ENCODE measurements at regions not wholly inside any gene's neighbourhood (a gene's known extent, or its start where the extent isn't known, plus 50 kb on each side); places are given as distances from the start of the nearest gene placed in this dataset.
A peak's percentile ranks its signal among the peaks of the same experiment; 100 is the strongest.

DNA sequence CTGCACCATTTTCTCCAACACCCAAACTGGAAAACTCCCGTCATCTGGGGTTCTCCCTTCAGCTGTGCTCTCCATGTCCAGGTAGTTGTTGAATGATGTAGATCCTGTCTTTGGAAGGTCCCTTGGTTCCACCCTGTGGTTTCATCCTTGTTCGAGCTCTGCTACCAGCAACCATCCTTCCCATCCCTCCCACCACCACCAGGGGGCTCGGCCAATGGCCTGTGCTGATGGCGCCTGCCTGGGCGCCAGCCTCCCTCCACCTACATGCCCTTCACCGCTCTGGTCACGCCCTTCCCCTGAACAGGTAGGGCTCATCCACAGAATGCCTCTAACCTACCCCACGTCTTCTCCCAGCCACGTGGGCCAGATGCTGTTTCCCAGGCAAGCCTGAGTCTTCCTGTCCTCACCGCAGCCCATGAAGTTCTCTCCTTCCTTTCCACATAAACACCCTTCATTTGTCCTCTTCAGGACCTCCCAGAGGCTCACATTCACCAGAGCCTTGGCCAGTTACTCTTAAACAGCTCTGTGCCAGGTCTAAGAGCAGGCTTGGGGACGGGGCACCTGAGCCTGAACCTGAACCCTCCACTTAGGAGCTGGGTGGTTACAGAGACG lies 75.1 kb upstream of the DUSP22 start:
- Mint-ChIP-seq H3K27me3 (ENCODE audit: low read depth) (no peaks in the 10 kb centered on the region; the same call in none of the 2 replicates), H3K9me3 (peaks cover 23% of the 10 kb centered on the region), H3K4me3 (no peak overlapping the region), H3K4me1 (peaks cover 12% of the 10 kb centered on the region), H3K36me3 (peaks cover 14% of the 10 kb centered on the region), H3K27ac (no peak overlapping the region; the same call in 1 of the 2 replicates)
- ChIA-PET CTCF (interaction anchor here (0.6 to 3.7 kb wide), 38 partner anchors 9 to 376 kb away, joined by 3 to 23 read pairs (median 4); partner anchors contain the start of genes DUSP22 and IRF4), POLR2A (interaction anchor here (1.1 kb wide), 1 partner anchor 11 kb away, joined by 3 read pairs; no protein-coding TSS in a partner anchor)
- DNase-seq (ENCODE audit: low spot score) = peak; percentile 79
- ATAC-seq = peak; percentile 93
- TF ChIP-seq, protein P1, sequence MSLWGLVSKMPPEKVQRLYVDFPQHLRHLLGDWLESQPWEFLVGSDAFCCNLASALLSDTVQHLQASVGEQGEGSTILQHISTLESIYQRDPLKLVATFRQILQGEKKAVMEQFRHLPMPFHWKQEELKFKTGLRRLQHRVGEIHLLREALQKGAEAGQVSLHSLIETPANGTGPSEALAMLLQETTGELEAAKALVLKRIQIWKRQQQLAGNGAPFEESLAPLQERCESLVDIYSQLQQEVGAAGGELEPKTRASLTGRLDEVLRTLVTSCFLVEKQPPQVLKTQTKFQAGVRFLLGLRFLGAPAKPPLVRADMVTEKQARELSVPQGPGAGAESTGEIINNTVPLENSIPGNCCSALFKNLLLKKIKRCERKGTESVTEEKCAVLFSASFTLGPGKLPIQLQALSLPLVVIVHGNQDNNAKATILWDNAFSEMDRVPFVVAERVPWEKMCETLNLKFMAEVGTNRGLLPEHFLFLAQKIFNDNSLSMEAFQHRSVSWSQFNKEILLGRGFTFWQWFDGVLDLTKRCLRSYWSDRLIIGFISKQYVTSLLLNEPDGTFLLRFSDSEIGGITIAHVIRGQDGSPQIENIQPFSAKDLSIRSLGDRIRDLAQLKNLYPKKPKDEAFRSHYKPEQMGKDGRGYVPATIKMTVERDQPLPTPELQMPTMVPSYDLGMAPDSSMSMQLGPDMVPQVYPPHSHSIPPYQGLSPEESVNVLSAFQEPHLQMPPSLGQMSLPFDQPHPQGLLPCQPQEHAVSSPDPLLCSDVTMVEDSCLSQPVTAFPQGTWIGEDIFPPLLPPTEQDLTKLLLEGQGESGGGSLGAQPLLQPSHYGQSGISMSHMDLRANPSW (CRISPR knock-in tag; conservative IDR thresholded peaks at IDR 0.05; ENCODE audit: low read depth) = no peak
- TF ChIP-seq, protein P2, sequence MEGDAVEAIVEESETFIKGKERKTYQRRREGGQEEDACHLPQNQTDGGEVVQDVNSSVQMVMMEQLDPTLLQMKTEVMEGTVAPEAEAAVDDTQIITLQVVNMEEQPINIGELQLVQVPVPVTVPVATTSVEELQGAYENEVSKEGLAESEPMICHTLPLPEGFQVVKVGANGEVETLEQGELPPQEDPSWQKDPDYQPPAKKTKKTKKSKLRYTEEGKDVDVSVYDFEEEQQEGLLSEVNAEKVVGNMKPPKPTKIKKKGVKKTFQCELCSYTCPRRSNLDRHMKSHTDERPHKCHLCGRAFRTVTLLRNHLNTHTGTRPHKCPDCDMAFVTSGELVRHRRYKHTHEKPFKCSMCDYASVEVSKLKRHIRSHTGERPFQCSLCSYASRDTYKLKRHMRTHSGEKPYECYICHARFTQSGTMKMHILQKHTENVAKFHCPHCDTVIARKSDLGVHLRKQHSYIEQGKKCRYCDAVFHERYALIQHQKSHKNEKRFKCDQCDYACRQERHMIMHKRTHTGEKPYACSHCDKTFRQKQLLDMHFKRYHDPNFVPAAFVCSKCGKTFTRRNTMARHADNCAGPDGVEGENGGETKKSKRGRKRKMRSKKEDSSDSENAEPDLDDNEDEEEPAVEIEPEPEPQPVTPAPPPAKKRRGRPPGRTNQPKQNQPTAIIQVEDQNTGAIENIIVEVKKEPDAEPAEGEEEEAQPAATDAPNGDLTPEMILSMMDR (IDR thresholded peaks at IDR 0.05) = peak; percentile 74
- TF ChIP-seq GABPB1 (CRISPR knock-in tag; IDR thresholded peaks at IDR 0.05) = no peak
- no peak for TF ChIP-seq CREM (CRISPR knock-in tag; IDR thresholded peaks at IDR 0.05)
- TF ChIP-seq ZNF416 (CRISPR knock-in tag; IDR thresholded peaks at IDR 0.05) = no peak
- no peak for TF ChIP-seq FOXJ3 (CRISPR knock-in tag; IDR thresholded peaks at IDR 0.05; ENCODE audit: borderline replicate concordance)
- TF ChIP-seq, protein P3, sequence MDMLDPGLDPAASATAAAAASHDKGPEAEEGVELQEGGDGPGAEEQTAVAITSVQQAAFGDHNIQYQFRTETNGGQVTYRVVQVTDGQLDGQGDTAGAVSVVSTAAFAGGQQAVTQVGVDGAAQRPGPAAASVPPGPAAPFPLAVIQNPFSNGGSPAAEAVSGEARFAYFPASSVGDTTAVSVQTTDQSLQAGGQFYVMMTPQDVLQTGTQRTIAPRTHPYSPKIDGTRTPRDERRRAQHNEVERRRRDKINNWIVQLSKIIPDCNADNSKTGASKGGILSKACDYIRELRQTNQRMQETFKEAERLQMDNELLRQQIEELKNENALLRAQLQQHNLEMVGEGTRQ (CRISPR knock-in tag; IDR thresholded peaks at IDR 0.05) = no peak
- TF ChIP-seq TEAD1 (CRISPR knock-in tag; IDR thresholded peaks at IDR 0.05) = no peak
- TF ChIP-seq ZNF263 (CRISPR knock-in tag; IDR thresholded peaks at IDR 0.05; ENCODE audit: low read depth) = no peak
- TF ChIP-seq TCF7 (CRISPR knock-in tag; IDR thresholded peaks at IDR 0.05; ENCODE audit: low read depth) = no peak
- TF ChIP-seq ZNF423 (CRISPR knock-in tag; IDR thresholded peaks at IDR 0.05) = no peak
- TF ChIP-seq ATF6 (CRISPR knock-in tag; IDR thresholded peaks at IDR 0.05) = no peak
- TF ChIP-seq RORB (CRISPR knock-in tag; IDR thresholded peaks at IDR 0.05) = no peak
- TF ChIP-seq, protein P4, sequence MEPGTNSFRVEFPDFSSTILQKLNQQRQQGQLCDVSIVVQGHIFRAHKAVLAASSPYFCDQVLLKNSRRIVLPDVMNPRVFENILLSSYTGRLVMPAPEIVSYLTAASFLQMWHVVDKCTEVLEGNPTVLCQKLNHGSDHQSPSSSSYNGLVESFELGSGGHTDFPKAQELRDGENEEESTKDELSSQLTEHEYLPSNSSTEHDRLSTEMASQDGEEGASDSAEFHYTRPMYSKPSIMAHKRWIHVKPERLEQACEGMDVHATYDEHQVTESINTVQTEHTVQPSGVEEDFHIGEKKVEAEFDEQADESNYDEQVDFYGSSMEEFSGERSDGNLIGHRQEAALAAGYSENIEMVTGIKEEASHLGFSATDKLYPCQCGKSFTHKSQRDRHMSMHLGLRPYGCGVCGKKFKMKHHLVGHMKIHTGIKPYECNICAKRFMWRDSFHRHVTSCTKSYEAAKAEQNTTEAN (CRISPR knock-in tag; IDR thresholded peaks at IDR 0.05) = no peak
- TF ChIP-seq FOXP1 (CRISPR knock-in tag; IDR thresholded peaks at IDR 0.05; ENCODE audit: borderline replicate concordance) = 0 out of 2 replicates have a peak, but pooled peaks have one; percentile 36
- no peak for TF ChIP-seq OVOL2 (CRISPR knock-in tag; IDR thresholded peaks at IDR 0.05; ENCODE audit: borderline replicate concordance)
- TF ChIP-seq, protein P5, sequence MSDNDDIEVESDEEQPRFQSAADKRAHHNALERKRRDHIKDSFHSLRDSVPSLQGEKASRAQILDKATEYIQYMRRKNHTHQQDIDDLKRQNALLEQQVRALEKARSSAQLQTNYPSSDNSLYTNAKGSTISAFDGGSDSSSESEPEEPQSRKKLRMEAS (CRISPR knock-in tag; IDR thresholded peaks at IDR 0.05) = no peak
- TF ChIP-seq, protein P6, sequence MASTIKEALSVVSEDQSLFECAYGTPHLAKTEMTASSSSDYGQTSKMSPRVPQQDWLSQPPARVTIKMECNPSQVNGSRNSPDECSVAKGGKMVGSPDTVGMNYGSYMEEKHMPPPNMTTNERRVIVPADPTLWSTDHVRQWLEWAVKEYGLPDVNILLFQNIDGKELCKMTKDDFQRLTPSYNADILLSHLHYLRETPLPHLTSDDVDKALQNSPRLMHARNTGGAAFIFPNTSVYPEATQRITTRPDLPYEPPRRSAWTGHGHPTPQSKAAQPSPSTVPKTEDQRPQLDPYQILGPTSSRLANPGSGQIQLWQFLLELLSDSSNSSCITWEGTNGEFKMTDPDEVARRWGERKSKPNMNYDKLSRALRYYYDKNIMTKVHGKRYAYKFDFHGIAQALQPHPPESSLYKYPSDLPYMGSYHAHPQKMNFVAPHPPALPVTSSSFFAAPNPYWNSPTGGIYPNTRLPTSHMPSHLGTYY (CRISPR knock-in tag; IDR thresholded peaks at IDR 0.05) = 0 out of 2 replicates have a peak, but pooled peaks have one; percentile 20
- no peak for TF ChIP-seq NR2C2 (CRISPR knock-in tag; IDR thresholded peaks at IDR 0.05)
- no peak for TF ChIP-seq MYBL2 (CRISPR knock-in tag; IDR thresholded peaks at IDR 0.05)
- TF ChIP-seq NR1H2 (CRISPR knock-in tag; IDR thresholded peaks at IDR 0.05) = no peak
- TF ChIP-seq, protein P7, sequence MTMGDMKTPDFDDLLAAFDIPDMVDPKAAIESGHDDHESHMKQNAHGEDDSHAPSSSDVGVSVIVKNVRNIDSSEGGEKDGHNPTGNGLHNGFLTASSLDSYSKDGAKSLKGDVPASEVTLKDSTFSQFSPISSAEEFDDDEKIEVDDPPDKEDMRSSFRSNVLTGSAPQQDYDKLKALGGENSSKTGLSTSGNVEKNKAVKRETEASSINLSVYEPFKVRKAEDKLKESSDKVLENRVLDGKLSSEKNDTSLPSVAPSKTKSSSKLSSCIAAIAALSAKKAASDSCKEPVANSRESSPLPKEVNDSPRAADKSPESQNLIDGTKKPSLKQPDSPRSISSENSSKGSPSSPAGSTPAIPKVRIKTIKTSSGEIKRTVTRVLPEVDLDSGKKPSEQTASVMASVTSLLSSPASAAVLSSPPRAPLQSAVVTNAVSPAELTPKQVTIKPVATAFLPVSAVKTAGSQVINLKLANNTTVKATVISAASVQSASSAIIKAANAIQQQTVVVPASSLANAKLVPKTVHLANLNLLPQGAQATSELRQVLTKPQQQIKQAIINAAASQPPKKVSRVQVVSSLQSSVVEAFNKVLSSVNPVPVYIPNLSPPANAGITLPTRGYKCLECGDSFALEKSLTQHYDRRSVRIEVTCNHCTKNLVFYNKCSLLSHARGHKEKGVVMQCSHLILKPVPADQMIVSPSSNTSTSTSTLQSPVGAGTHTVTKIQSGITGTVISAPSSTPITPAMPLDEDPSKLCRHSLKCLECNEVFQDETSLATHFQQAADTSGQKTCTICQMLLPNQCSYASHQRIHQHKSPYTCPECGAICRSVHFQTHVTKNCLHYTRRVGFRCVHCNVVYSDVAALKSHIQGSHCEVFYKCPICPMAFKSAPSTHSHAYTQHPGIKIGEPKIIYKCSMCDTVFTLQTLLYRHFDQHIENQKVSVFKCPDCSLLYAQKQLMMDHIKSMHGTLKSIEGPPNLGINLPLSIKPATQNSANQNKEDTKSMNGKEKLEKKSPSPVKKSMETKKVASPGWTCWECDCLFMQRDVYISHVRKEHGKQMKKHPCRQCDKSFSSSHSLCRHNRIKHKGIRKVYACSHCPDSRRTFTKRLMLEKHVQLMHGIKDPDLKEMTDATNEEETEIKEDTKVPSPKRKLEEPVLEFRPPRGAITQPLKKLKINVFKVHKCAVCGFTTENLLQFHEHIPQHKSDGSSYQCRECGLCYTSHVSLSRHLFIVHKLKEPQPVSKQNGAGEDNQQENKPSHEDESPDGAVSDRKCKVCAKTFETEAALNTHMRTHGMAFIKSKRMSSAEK (CRISPR knock-in tag; IDR thresholded peaks at IDR 0.05; ENCODE audit: borderline replicate concordance) = no peak
- TF ChIP-seq SP1 (CRISPR knock-in tag; conservative IDR thresholded peaks at IDR 0.05) = 0 out of 2 replicates have a peak, but pooled peaks have one; percentile 19
